ENCODE measurements at regions not wholly inside any gene's neighbourhood (a gene's known extent, or its start where the extent isn't known, plus 50 kb on each side); places are given as distances from the start of the nearest gene placed in this dataset.

- no peak for TF ChIP-seq RXRA (IDR thresholded peaks at IDR 0.05; ENCODE audit: insufficient read depth, low read depth, low read length)
- TF ChIP-seq POLR2A (IDR thresholded peaks at IDR 0.05; ENCODE audit: control extremely low read depth in 1 of 2, low read depth in 2 of 2, low read length in 2 of 2): no peak
Measured at GRCh38 chr10:30758338-30758737, 128.8 kb upstream of the LYZL2 start (continued).

All from H1 (cell line).